ENCODE measurements at regions not wholly inside any gene's neighbourhood (a gene's known extent, or its start where the extent isn't known, plus 50 kb on each side); places are given as distances from the start of the nearest gene placed in this dataset.
"Not testable (repeated sequence)": the region's sequence is repeated elsewhere in the genome, so short reads cannot be mapped to it uniquely, and the experiment has no call there.

DNA sequence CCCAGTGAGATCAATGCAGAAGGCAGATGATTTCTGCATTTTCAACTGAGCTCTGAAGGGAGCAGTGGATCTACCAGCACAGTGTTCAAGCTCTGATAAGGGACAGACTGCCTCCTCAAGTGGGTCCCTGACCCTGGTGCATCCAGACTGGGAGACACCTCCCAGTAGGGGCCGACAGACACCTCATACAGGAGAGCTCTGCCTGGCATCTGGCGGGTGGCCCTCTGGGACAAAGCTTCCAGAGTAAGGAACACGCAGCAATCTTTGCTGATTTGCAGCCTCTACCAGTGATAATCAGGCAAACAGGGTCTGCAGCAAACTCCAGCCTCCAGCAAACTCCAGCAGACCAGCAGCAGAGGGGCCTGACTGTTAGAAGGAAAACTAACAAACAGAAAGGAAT is 152.9 kb upstream of the CCDC196 start:
- not testable (repeated sequence) for TF ChIP-seq TAF1, POLR2A, SPI1, POLR2AphosphoS5 (IDR thresholded peaks at IDR 0.05; ENCODE audit: low read depth, low read length)

All from GM12891 (cell line).